MG63 (cell line): ENCODE measurements at regions not wholly inside any gene's neighbourhood (a gene's known extent, or its start where the extent isn't known, plus 50 kb on each side); places are given as distances from the start of the nearest gene placed in this dataset.

Experiments used
- DNase-seq: peaks from one replicate; pipeline ENCODE4 v3.0.0-alpha.2; 2020
- H3K27me3 ChIP-seq: fragments of 250-450 bp; sonication (Bioruptor Pico); 2 replicates; pipeline ENCODE4 v1.5.1; 2020; ENCODE audit warnings: mild to moderate bottlenecking, moderate library complexity
- H3K36me3 ChIP-seq: fragments of 250-450 bp; sonication (Bioruptor Pico); 2 replicates; pipeline ENCODE4 v1.5.1; 2020; ENCODE audit warnings: mild to moderate bottlenecking, moderate library complexity
- H3K4me3 ChIP-seq: fragments of 250-450 bp; sonication (Bioruptor Pico); 2 replicates; pipeline ENCODE4 v1.5.1; 2020; ENCODE audit warnings: mild to moderate bottlenecking, moderate library complexity
- H3K9me3 ChIP-seq: fragments of 250-450 bp; sonication (Bioruptor Pico); 2 replicates; pipeline ENCODE4 v1.5.1; 2020; ENCODE audit warnings: mild to moderate bottlenecking, moderate library complexity

DNA sequence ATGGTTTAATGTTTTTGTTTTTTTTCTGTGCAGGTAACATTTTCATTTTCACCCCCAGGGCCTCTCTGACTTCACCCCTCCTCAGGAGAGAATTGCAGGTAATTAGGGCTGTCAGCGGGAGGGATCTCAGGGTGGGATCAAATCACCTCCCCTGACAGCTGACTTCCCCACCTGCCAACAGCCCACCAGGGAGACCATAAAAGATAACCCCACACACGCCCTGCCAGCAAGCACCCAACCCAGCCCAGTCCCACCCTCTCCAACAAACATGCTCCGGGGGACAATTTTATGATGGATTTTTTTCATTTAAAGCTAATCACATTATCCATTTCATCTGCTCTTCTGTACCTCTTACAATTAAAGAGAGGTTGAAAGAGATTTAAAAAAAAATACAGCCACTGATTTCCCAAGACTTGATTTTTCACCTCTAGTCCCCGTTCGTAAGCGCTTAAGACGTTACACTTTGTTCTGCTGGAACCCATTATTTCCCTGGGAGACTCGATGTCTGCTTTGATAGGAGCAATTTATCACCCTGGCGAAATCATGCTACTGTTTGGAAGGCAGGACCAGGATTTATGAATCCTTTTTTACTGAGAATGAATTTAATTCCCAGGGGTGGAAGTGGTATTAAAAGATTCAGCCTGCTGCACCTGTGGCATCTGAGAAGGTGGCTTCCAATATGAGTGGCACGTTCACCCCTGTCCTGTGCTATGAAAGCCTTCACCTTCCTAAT lies 232.9 kb upstream of the ID2 start:
- no peaks in the 10 kb centered on the region for H3K9me3 ChIP-seq
- DNase-seq = no peak

DNA sequence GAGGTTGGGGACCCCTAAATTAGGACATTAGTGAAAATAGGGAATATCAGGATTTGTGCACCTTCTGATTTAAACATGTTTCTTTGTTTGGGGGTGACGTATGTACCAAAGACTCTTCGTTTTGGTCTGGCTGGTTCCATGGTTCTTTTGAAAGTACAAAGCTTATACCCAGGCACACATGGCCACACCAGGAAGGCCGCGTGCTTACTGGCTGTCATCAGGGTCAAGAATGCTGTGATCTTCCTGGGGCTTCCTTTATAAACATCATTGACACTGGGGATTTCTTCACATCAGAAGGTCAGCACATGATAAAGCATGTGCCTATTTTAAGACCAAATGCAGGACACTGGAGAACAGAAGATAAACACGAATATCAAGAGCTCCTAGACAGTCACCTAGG lies 230.6 kb upstream of the ID2 start:
- no peak overlapping the region for H3K4me3 ChIP-seq
- no peaks in the 10 kb centered on the region for H3K27me3 ChIP-seq
- H3K9me3 ChIP-seq = no peaks in the 10 kb centered on the region
- H3K36me3 ChIP-seq = no peaks in the 10 kb centered on the region
- no peak for DNase-seq

More for the DNA sequence above, 232.9 kb upstream of the ID2 start:
- H3K36me3 ChIP-seq = no peaks in the 10 kb centered on the region
- H3K27me3 ChIP-seq = no peaks in the 10 kb centered on the region
- H3K4me3 ChIP-seq = no peak overlapping the region

DNA sequence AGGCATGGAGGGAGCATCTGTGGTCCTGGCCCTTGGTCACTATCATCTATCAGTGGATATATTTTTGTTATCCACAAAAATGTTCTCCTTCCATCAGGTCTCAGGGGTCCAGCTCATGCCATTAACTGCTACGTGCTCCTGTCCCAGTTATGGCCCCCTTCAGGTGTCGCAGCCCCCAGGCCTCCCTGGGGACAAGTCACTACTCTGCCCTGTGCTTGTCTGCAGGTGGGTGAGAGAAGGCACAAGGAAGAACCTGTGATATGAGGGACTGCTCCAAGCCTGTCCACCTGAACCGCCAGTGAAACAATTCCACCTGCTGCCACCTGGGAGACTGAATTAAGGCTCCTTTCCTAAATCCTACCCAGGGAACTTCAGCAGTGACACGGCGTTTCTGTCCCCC lies 229.6 kb upstream of the ID2 start:
- H3K9me3 ChIP-seq = no peaks in the 10 kb centered on the region
- H3K36me3 ChIP-seq = no peaks in the 10 kb centered on the region
- no peak for DNase-seq
- H3K4me3 ChIP-seq = no peak overlapping the region
- H3K27me3 ChIP-seq = no peaks in the 10 kb centered on the region

DNA sequence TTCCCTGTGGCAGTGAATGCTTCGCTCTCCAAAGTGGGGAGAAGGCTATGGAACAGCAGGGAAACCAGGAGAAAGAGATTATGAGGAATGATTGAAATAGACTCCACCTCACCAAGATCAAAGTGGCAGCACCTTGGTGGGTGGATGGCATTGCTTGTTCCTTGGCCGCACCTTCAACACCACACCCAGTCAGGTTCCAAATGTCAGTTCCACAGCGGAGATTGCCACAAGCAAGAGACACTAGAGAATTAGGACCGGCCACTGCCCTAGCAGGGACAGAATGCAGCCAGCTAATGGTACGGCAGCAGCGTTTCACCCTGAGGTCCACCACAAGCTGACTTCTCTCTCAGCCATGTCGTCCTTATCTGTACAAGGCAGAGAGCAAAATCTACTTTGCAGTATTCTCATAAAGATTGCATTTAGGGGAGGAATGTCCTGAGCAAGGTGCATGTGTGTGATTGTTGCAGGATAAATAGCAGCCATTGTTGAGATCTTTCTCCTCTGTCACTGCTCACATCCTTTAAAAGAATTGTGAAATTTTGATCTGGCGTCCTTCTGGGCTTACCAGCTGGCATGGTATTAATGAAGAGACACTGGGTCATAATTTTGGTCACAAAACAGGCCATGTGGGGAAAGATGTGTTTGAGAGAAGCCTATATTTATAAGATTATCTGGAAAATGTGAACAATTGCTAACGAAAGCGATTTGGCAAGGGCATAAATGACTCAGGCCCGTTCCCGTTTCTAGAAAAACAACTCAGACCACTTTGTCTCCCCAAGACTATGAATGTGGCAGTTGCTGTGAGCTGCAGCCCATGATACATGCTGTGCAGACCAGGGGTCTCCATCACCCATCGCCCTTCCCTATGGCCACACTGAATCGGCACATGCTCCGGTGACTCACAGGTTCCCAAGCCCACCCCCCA lies 228.6 kb upstream of the ID2 start:
- DNase-seq = peak; percentile 52
- Histone ChIP-seq H3K9me3 (no peaks in the 10 kb centered on the region), H3K36me3 (no peaks in the 10 kb centered on the region), H3K4me3 (no peak overlapping the region), H3K27me3 (no peaks in the 10 kb centered on the region)

DNA sequence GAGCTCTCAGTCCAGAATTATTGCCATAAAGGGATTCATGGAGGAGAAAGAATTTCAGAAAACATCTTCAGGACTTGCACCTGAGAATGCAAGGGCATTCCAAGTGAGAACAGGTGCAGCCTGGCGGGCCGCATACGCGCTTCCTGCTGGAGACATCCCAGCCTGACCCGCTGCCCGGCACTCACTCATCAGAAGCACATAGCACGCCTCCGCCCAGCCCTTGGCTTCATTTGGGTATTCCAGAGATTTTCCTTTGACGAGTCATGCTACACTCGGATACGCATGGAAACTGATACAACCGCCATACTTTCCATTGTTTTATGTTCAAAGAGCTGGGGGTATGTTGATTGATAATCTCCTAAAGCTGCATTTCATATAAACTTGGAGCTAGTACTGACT lies 228.0 kb upstream of the ID2 start:
- H3K36me3 ChIP-seq = no peaks in the 10 kb centered on the region
- no peak overlapping the region for H3K4me3 ChIP-seq
- H3K9me3 ChIP-seq = no peaks in the 10 kb centered on the region
- peak; percentile 85 for DNase-seq
- no peaks in the 10 kb centered on the region for H3K27me3 ChIP-seq

DNA sequence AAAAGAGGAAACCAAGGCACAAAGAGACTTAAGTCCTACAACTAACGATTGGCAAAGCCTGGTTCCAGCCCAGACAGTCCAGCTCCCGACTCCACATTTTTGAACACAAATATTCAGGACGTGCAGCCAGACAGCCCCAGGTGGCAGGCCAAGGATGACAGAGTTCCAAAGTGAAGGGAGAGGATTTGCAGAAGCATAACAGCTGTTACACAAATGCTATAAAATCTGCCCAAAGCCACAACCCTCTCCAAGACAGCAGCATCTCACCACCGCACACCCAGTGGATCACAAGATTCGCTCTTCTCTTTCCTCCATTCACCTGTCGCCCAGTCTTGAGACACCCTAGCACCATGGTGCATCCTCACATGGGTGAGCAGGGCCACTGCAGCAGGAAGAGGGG lies 227.1 kb upstream of the ID2 start:
- no peaks in the 10 kb centered on the region for H3K9me3 ChIP-seq
- H3K4me3 ChIP-seq = no peak overlapping the region
- no peak for DNase-seq
- no peaks in the 10 kb centered on the region for H3K36me3 ChIP-seq
- no peaks in the 10 kb centered on the region for H3K27me3 ChIP-seq

DNA sequence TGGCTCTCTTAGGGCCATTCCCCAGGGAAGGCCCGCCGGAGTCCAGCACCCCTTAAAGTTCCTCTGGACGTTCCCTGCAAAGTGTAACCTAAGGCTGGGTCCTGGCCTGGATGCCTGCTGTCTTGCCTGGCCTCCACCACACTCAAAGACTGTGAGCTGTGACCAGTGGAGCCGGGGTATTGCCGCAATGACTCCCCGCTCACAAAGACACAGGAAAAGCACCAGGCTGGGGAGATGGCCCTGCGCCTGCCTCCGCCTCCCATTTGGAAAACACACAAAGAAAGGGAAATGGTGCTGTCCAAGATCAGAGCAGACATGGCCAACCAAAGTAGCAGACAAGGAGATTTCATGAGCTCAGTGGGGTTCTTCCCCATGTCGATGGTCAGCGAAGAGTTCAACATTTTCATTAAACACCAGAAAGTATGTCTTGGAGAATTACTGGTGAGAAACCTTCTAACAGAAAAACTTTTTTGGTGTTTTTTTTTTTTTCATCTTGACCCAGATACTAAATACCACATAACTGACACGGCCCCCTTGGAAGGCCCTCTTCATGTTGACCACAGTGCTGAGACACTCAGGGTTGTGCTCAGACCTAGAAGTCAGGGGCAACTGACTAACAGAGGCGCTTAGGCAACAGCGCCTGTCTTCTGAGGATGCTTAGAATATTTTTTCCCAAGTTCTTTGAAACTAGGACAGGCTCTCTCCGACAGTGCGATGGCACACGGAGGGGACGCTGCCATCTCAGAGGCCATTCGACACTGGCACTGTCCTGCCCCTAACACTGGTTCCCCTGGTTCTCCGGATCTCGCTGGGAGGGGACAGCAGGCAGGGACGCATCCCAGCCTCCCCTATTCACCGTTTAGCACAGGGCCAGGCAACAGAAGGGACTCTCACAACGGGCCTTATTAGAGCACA lies 226.4 kb upstream of the ID2 start:
- H3K36me3 ChIP-seq = no peaks in the 10 kb centered on the region
- H3K27me3 ChIP-seq = no peaks in the 10 kb centered on the region
- no peak overlapping the region for H3K4me3 ChIP-seq
- DNase-seq = no peak
- no peaks in the 10 kb centered on the region for H3K9me3 ChIP-seq

DNA sequence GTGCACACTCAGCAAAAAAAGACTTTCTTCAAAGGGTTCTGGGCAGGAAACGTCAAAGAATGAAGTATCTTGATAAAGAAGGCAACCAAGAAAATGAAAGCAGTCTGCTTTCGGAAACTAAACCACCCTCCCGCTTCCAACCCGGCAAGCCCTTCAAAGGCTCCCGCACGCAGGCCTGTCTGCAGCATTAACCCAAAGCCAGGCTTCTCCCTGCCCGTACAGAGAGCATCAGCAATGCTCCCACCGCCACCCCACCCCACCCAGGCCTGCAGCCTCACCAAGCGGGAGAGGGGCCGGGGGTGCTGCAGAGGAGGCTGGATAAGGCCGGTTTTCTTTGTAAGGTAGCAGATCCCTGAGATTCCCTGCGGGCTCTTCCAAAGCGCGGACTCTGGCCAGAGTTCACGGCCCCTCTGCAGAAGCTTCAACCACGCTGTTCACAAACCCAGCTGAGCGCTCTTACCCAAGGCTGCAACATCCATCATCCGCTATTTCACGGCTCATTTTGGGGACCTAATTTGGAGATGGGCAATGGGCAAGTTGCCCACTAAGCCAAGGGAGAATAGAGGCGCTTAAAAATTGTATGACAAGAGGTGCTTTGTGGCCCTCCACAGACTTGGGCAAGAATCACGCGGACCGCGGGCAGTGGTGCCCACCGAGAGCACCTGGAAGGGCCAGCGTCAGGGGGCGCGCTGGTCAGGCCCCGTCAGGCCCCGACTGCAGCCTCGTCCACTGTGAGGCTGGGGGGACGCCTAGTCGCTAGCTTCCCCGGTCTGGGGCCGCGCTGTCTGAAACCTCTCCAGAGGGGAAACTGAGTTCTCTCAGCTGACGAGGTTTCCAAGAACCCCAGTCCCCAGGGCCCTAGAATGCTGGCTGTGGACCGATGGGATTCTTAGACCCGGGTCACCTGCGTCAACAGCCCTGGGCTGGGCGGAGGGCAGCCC lies 225.4 kb upstream of the ID2 start:
- H3K4me3 ChIP-seq = no peak overlapping the region
- DNase-seq = no peak
- H3K36me3 ChIP-seq = no peaks in the 10 kb centered on the region

DNA sequence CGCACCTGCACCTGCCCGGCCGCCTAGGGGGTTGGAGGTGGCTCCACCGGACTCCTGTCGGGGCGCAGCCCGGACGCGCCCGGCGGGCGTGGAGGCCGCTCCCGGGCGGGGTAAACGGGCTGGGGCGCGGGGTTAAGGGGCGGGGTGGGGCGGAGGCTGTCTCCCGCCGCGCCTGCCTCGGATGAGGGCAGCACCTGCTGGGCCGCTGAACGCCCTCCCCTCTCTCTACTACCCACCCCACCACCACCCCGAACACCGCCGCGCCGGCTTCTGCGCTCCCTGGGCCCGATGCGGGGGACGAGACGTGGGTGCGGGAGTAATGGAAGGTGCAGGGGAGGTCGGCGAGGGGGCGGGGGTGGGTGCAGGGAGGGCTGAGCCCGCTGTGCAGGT lies 224.8 kb upstream of the ID2 start:
- Histone ChIP-seq H3K4me3 (no peak overlapping the region), H3K9me3 (no peaks in the 10 kb centered on the region), H3K36me3 (no peaks in the 10 kb centered on the region), H3K27me3 (no peaks in the 10 kb centered on the region)
- no peak for DNase-seq

More for the DNA sequence above, 225.4 kb upstream of the ID2 start:
- Histone ChIP-seq H3K9me3 (no peaks in the 10 kb centered on the region), H3K27me3 (no peaks in the 10 kb centered on the region)

DNA sequence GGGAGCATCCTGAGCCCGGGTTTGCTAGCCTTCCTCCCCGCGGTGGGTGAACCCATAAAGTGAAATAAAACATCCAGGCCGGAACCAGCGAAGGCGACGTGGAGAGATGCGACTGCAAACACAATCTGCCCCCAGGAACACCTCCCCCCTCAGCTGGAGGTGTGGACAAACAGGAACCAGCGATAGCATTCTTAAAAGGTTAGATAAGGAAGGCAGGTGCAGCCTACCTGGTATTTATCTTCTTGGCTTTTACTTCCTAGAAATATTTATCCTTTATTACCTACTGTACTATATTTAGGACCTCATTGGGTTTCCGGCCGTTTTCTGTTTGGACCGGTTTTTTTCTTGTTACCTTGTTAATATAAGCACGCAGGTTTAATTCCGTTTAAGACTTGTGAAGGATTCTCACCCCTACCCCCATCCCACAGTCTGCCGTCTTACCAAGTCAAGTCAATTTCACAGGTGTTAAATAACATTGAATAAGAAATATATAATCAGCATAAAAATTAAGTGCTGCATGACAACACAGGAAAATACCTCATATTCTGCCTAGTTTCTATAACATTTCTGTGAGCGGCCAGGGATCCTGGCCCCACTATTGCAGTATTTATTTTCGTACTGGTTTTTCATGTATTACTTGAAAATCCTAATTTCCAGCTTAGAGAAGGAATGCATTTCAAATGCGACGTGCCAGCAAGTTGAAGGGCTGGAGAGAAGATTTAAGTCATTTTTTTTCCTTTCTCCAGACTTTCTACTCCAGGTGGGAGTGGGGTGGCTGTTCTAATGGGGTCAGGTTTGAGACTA lies 224.0 kb upstream of the ID2 start:
- Histone ChIP-seq H3K4me3 (no peak overlapping the region), H3K27me3 (no peaks in the 10 kb centered on the region), H3K9me3 (no peaks in the 10 kb centered on the region), H3K36me3 (no peaks in the 10 kb centered on the region)
- no peak for DNase-seq

DNA sequence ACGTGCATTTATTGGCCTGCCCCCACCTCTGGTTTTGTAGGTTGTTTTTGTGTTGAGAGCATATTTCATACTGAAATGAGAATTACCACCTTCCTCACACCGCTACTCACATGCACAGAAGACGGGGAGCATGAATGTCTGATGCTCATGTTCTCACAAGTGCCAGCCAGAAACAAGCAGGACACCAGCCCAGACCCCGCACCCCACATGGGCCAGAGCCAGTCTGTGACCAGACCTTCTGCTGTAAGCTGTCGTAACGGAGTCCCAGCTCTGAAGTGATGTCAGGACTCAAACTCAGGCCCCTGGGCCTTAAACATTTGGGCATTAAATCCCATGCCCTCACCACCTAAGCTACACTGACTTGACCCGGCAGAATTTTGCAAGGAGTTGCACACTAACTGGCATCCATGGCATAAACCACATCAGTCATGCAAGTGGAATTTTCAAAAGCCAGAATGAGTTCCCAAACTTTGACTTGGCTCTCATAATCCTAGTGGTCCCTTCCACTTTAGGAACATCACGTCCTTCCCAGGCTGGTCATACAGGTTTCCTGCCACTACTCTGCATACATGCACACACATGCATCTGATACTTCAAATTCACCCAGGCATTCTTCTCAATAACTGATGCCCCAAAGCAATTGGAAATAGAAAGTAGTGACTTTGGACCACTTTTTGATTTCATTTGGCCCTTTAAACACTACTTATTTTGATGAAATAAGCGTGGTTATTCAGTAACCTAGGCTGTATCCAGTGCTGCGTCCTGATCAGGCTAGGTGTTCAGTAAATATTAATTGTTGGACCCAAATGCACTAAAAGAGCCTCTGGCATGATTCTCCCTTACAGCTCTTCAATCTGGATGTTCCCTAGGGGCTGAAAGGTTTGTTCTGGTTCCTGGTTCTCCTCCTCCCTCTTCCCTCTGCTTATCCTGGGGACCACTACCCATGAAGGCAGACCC lies 223.1 kb upstream of the ID2 start:
- no peak overlapping the region for H3K4me3 ChIP-seq
- H3K36me3 ChIP-seq = no peaks in the 10 kb centered on the region
- no peaks in the 10 kb centered on the region for H3K9me3 ChIP-seq
- DNase-seq = no peak
- no peaks in the 10 kb centered on the region for H3K27me3 ChIP-seq

DNA sequence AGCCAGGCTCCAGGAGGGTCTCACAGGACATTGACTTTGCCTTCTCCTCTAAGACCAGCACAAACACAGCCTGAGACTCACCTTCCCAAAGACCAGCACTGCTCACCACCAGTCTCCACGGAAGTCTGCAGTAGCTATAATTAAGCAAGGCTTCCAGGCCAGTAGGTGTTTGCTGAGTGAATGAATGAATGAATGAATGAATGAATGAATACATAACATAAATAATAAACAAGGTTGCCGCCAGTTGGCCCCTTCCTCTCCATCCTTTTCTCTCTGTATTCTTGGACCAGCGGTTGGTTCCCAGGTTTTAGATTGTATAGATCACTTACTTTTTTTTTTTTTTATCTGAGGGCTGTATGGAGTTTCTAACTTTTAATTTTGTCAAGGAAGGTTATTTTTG lies 222.4 kb upstream of the ID2 start:
- no peaks in the 10 kb centered on the region for H3K9me3 ChIP-seq
- no peaks in the 10 kb centered on the region for H3K36me3 ChIP-seq
- H3K27me3 ChIP-seq = no peaks in the 10 kb centered on the region
- no peak for DNase-seq
- H3K4me3 ChIP-seq = no peak overlapping the region

DNA sequence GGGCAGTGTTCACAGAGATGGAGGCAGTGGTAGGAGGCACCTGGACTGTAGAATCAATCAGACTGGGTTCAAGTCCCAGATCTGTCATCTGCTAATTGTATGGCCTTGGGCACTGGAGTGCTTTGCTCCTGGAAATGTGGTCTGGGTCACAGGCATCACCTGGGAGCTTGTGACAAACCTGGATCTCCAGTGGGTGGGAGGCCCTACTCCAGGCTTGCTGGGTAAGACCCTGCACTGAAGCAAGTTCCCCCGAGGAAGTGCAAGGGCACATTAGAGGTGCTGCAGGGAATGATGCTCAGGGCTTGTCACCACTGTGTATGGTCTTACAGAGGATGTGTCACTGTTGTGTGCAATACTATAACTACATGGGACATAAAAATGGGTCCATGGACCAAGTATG lies 220.5 kb upstream of the ID2 start:
- Histone ChIP-seq H3K9me3 (no peaks in the 10 kb centered on the region), H3K27me3 (no peaks in the 10 kb centered on the region), H3K4me3 (no peak overlapping the region), H3K36me3 (no peaks in the 10 kb centered on the region)
- no peak for DNase-seq

DNA sequence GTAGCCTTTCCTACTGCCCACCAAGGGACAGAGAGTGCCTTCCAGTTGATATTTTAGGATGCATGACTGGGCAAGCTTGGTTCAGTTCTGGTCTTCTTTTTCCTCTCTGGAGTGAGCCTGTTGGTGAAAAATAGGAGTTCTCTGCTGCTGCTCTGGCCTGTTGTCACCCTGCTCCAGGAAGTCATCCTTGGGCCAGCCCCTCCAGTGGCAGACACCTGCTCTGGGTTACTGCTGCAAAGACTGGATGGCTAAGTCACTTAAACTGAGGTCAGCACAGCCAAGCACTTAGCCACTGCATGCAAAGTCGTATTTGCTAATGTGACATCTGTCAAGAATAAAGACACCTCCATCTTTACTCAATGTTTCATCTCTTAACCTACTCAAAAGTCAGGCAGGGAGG lies 219.6 kb upstream of the ID2 start:
- no peaks in the 10 kb centered on the region for H3K9me3 ChIP-seq
- H3K36me3 ChIP-seq = no peaks in the 10 kb centered on the region
- no peak for DNase-seq
- no peak overlapping the region for H3K4me3 ChIP-seq
- no peaks in the 10 kb centered on the region for H3K27me3 ChIP-seq
